ENCODE measurements at regions not wholly inside any gene's neighbourhood (a gene's known extent, or its start where the extent isn't known, plus 50 kb on each side); places are given as distances from the start of the nearest gene placed in this dataset.

- no peak for TF ChIP-seq ZNF532 (CRISPR knock-in tag; IDR thresholded peaks at IDR 0.05; ENCODE audit: borderline replicate concordance)
These were observed 375.9 kb downstream of the NEBL start (continued) for GRCh38 chr10:20521186-20521585.

GRCh38 chr10:20515654-20516053 lies 381.5 kb downstream of the NEBL start:
- POLR2A ChIA-PET: no interaction called here
- Mint-ChIP-seq H3K4me3 (no peak overlapping the region), H3K27ac (no peak overlapping the region)

GRCh38 chr10:20512631-20513030 lies 384.5 kb downstream of the NEBL start:
- H3K4me1 Mint-ChIP-seq: no peaks in the 10 kb centered on the region
- DNase-seq (ENCODE audit: low spot score): no peak
- ATAC-seq: no peak
- peaks cover 28% of the 10 kb centered on the region for H3K9me3 Mint-ChIP-seq
- no peaks in the 10 kb centered on the region for H3K27me3 Mint-ChIP-seq (ENCODE audit: low read depth)
- peaks cover 9% of the 10 kb centered on the region for H3K36me3 Mint-ChIP-seq
- H3K4me3 Mint-ChIP-seq: no peak overlapping the region
- H3K27ac Mint-ChIP-seq: no peak overlapping the region
- ChIA-PET POLR2A (no interaction called here), CTCF (no interaction called here)
- TF ChIP-seq, protein P1, sequence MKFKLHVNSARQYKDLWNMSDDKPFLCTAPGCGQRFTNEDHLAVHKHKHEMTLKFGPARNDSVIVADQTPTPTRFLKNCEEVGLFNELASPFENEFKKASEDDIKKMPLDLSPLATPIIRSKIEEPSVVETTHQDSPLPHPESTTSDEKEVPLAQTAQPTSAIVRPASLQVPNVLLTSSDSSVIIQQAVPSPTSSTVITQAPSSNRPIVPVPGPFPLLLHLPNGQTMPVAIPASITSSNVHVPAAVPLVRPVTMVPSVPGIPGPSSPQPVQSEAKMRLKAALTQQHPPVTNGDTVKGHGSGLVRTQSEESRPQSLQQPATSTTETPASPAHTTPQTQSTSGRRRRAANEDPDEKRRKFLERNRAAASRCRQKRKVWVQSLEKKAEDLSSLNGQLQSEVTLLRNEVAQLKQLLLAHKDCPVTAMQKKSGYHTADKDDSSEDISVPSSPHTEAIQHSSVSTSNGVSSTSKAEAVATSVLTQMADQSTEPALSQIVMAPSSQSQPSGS (CRISPR knock-in tag; IDR thresholded peaks at IDR 0.05; ENCODE audit: borderline replicate concordance, low read depth): no peak
- TF ChIP-seq SP1 (CRISPR knock-in tag; conservative IDR thresholded peaks at IDR 0.05) (no peak), ZNF317 (CRISPR knock-in tag; IDR thresholded peaks at IDR 0.05; ENCODE audit: borderline replicate concordance, low read depth) (no peak)
- TF ChIP-seq, protein P2, sequence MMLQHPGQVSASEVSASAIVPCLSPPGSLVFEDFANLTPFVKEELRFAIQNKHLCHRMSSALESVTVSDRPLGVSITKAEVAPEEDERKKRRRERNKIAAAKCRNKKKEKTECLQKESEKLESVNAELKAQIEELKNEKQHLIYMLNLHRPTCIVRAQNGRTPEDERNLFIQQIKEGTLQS (CRISPR knock-in tag; conservative IDR thresholded peaks at IDR 0.05): no peak

More at GRCh38 chr10:20515654-20516053, 381.5 kb downstream of the NEBL start:
- Mint-ChIP-seq H3K9me3 (peaks cover 9% of the 10 kb centered on the region), H3K27me3 (ENCODE audit: low read depth) (no peaks in the 10 kb centered on the region), H3K4me1 (no peaks in the 10 kb centered on the region), H3K36me3 (no peaks in the 10 kb centered on the region; the same call in 1 of the 2 replicates)
- no peak for ATAC-seq
- TF ChIP-seq AFF4 (CRISPR knock-in tag; IDR thresholded peaks at IDR 0.05; ENCODE audit: borderline replicate concordance) (no peak), ZNF219 (CRISPR knock-in tag; IDR thresholded peaks at IDR 0.05; ENCODE audit: borderline replicate concordance) (no peak), ZNF416 (CRISPR knock-in tag; IDR thresholded peaks at IDR 0.05) (no peak)
- CTCF ChIA-PET: no interaction called here
- no peak for DNase-seq (ENCODE audit: low spot score)

DNA sequence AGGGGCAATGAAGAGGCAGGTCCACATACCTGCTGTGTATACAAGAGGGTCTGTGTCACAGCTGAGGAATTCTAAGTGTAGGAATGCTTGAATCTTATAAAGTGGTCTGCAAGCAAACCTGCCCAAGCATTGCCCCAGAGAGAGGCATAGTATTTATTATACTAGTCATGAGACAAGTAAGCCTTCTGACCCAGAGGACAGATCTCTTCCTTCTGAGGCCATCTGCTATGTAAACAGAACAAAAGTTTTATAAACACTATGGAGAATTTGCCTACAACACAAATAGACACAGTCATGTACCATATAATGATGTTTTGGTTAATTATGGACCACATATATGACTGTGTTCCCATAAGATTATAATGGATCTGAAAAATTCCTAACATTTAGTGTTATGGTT lies 388.2 kb downstream of the NEBL start:
- ChIA-PET CTCF (no interaction called here), POLR2A (no interaction called here)
- Mint-ChIP-seq H3K36me3 (peaks cover 13% of the 10 kb centered on the region), H3K9me3 (peaks cover 27% of the 10 kb centered on the region), H3K27ac (no peak overlapping the region), H3K27me3 (ENCODE audit: low read depth) (no peaks in the 10 kb centered on the region), H3K4me3 (no peak overlapping the region), H3K4me1 (no peaks in the 10 kb centered on the region)
- TF ChIP-seq ZNF219 (CRISPR knock-in tag; IDR thresholded peaks at IDR 0.05; ENCODE audit: borderline replicate concordance) (no peak), NFYB (CRISPR knock-in tag; conservative IDR thresholded peaks at IDR 0.05; ENCODE audit: low read depth) (no peak), RELA (CRISPR knock-in tag; IDR thresholded peaks at IDR 0.05; ENCODE audit: borderline replicate concordance) (no peak), GRHL2 (CRISPR knock-in tag; IDR thresholded peaks at IDR 0.05; ENCODE audit: insufficient replicate concordance, severe bottlenecking) (no peak), NFATC4 (CRISPR knock-in tag; IDR thresholded peaks at IDR 0.05) (no peak), ZNF512 (CRISPR knock-in tag; IDR thresholded peaks at IDR 0.05; ENCODE audit: borderline replicate concordance) (no peak)
- DNase-seq (ENCODE audit: low spot score) (no peak), ATAC-seq (no peak)

All from WTC11 (cell line).